H1 (cell line): ENCODE measurements at regions not wholly inside any gene's neighbourhood (a gene's known extent, or its start where the extent isn't known, plus 50 kb on each side); places are given as distances from the start of the nearest gene placed in this dataset.

Source experiments
- CTCF ChIA-PET: fragments of 300-600 bp; sonication (Branson Sonifier 250); formaldehyde crosslinking; loops from one replicate; lab custom pipeline; 2021; ENCODE audit not compliant: partially characterized antibody; lab: Charles Lee
- POLR2A ChIA-PET: fragments of 300-600 bp; sonication (Branson Sonifier 250); formaldehyde crosslinking; loops from one replicate; lab custom pipeline; 2021; ENCODE audit warnings: inconsistent platforms; ENCODE audit not compliant: partially characterized antibody; lab: Charles Lee
- DNase-seq, 2 experiments: peaks; one replicate each; pipeline versions ENCODE4 v3.0.0 to v3.0.0-alpha.2; 2010 to 2022; ENCODE audit warnings: low spot score in 2 of 2, low read depth in 1 of 2, mixed read lengths in 1 of 2
- FAIRE-seq: peaks from 2 replicates; lab custom pipeline; 2011; peaks lifted over from hg19 to GRCh38; lab: Jason Lieb, UNC
- H2AFZ ChIP-seq: 2 replicates; pipeline ENCODE4 v1.8.1; 2012; ENCODE audit warnings: low read length, inconsistent platforms
- H2AK5ac ChIP-seq: 2 replicates; pipeline ENCODE4 v1.6.1; 2013; ENCODE audit warnings: low read depth, low read length
- H2BK120ac ChIP-seq: replicated peaks from 2 replicates; pipeline ENCODE3; 2013; ENCODE audit warnings: low read depth, low read length, inconsistent platforms
- H2BK12ac ChIP-seq: 2 replicates; pipeline ENCODE4 v1.6.1; 2013; ENCODE audit warnings: low read depth, low read length
- H2BK15ac ChIP-seq: 2 replicates; pipeline ENCODE4 v1.6.1; 2013; ENCODE audit warnings: low read length
- H2BK20ac ChIP-seq: 2 replicates; pipeline ENCODE4 v1.6.1; 2013; ENCODE audit warnings: low read length
- H2BK5ac ChIP-seq: 2 replicates; pipeline ENCODE4 v1.6.1; 2013; ENCODE audit warnings: low read depth, low read length
- H3K14ac ChIP-seq: 2 replicates; pipeline ENCODE4 v1.6.1; 2013; ENCODE audit warnings: inconsistent platforms; ENCODE audit not compliant: insufficient read length
- H3K18ac ChIP-seq: 2 replicates; pipeline ENCODE4 v1.6.1; 2013; ENCODE audit warnings: low read length; ENCODE audit errors: extremely low read depth
- H3K23ac ChIP-seq: 2 replicates; pipeline ENCODE4 v1.6.1; 2013; ENCODE audit warnings: inconsistent platforms; ENCODE audit not compliant: insufficient read length
- H3K23me2 ChIP-seq: 2 replicates; pipeline ENCODE4 v1.6.1; 2013; ENCODE audit warnings: low read depth, low read length
- H3K27ac ChIP-seq: 2 replicates; pipeline ENCODE4 v1.6.1; 2011; ENCODE audit warnings: low read depth, low read length, inconsistent platforms
- H3K27me3 ChIP-seq, 4 experiments: replicated peaks in 1 of 4; 1 replicate in 1 of 4; 2 replicates in 3 of 4; pipeline versions ENCODE4 v1.6.1 to v1.8.1; 2011 to 2013; ENCODE audit warnings: low read length in 3 of 4, mild to moderate bottlenecking in 3 of 4, inconsistent platforms in 2 of 4, mixed read lengths in 2 of 4, moderate library complexity in 1 of 4; ENCODE audit not compliant: control insufficient read depth in 3 of 4, insufficient read depth in 3 of 4; ENCODE audit errors: extremely low read depth in 1 of 4
- H3K36me3 ChIP-seq, 4 experiments: 2 replicates each; pipeline versions ENCODE4 v1.6.1 to v1.8.1; 2011 to 2013; ENCODE audit warnings: mild to moderate bottlenecking in 4 of 4, low read length in 3 of 4, moderate library complexity in 2 of 4, control low read depth in 1 of 4, inconsistent platforms in 1 of 4; ENCODE audit not compliant: insufficient read depth in 4 of 4, control insufficient read depth in 2 of 4
- H3K4ac ChIP-seq: replicated peaks from 2 replicates; pipeline ENCODE3; 2013; ENCODE audit warnings: low read length, low read depth, mixed read lengths, inconsistent platforms; ENCODE audit not compliant: insufficient read length
- H3K4me1 ChIP-seq, 4 experiments: replicated peaks in 1 of 4; 1 replicate in 1 of 4; 2 replicates in 3 of 4; pipeline versions ENCODE4 v1.6.1 to v1.8.1; 2011 to 2013; ENCODE audit warnings: low read length in 3 of 4, inconsistent platforms in 2 of 4, mixed read lengths in 1 of 4; ENCODE audit not compliant: insufficient read depth in 4 of 4, control insufficient read depth in 3 of 4
- H3K4me2 ChIP-seq, 2 experiments: 2 replicates each; pipeline versions ENCODE4 v1.6.1 to v1.8.1; 2011 to 2013; ENCODE audit warnings: low read depth in 2 of 2, low read length in 2 of 2, control low read depth in 1 of 2, inconsistent platforms in 1 of 2, mild to moderate bottlenecking in 1 of 2; ENCODE audit not compliant: insufficient read depth in 1 of 2
- H3K4me3 ChIP-seq, 4 experiments: fragments of 200-600, 300-600 bp in 1 of 4; sonication (generic), shearing (Covaris generic), sonication (Bioruptor Twin) in 1 of 4; 2 replicates each; pipeline versions ENCODE4 v1.5.1 to v1.8.1; 2011 to 2016; ENCODE audit warnings: low read length in 4 of 4, low read depth in 3 of 4, control low read depth in 2 of 4, inconsistent platforms in 2 of 4, mild to moderate bottlenecking in 2 of 4, mixed read lengths in 1 of 4, moderate library complexity in 1 of 4; ENCODE audit not compliant: insufficient read depth in 2 of 4; ENCODE audit errors: extremely low read depth in 1 of 4
- H3K56ac ChIP-seq: replicated peaks from 2 replicates; pipeline ENCODE3; 2013; ENCODE audit warnings: low read depth, mild to moderate bottlenecking, mixed read lengths, low read length, inconsistent platforms; ENCODE audit not compliant: insufficient read length
- H3K79me1 ChIP-seq: 2 replicates; pipeline ENCODE4 v1.6.1; 2013; ENCODE audit warnings: low read depth, low read length, control low read depth
- H3K79me2 ChIP-seq, 2 experiments: 2 replicates each; pipeline versions ENCODE4 v1.6.1 to v1.8.1; 2012 to 2013; ENCODE audit warnings: low read length in 2 of 2, mild to moderate bottlenecking in 2 of 2, inconsistent platforms in 1 of 2; ENCODE audit not compliant: insufficient read depth in 2 of 2, control insufficient read depth in 1 of 2
- H3K9ac ChIP-seq, 4 experiments: replicated peaks in 1 of 4; 1 replicate in 1 of 4; 2 replicates in 3 of 4; pipeline versions ENCODE4 v1.6.1 to v1.8.1; 2011 to 2013; ENCODE audit warnings: low read depth in 3 of 4, low read length in 3 of 4, control low read depth in 2 of 4, mild to moderate bottlenecking in 2 of 4, moderate library complexity in 2 of 4, inconsistent platforms in 1 of 4; ENCODE audit errors: extremely low read depth in 1 of 4
- H3K9me3 ChIP-seq, 2 experiments: 2 replicates each; pipeline versions ENCODE4 v1.6.1 to v1.8.1; 2012 to 2013; ENCODE audit warnings: mild to moderate bottlenecking in 2 of 2, moderate library complexity in 2 of 2, control low read depth in 1 of 2, inconsistent platforms in 1 of 2, low read depth in 1 of 2, low read length in 1 of 2, mixed read lengths in 1 of 2; ENCODE audit not compliant: insufficient read depth in 2 of 2
- H4K20me1 ChIP-seq, 2 experiments: replicated peaks in 1 of 2; 2 replicates each; pipeline versions ENCODE3 to v1.8.1; 2011 to 2013; ENCODE audit warnings: inconsistent platforms in 2 of 2, low read length in 2 of 2, mild to moderate bottlenecking in 1 of 2; ENCODE audit not compliant: insufficient read depth in 2 of 2, control insufficient read depth in 1 of 2
- H4K5ac ChIP-seq: 2 replicates; pipeline ENCODE4 v1.6.1; 2013; ENCODE audit warnings: low read length, low read depth, mixed read lengths, inconsistent platforms; ENCODE audit not compliant: insufficient read length
- H4K8ac ChIP-seq: 2 replicates; pipeline ENCODE4 v1.8.0; 2013; ENCODE audit warnings: mild to moderate bottlenecking, moderate library complexity, low read length, inconsistent platforms; ENCODE audit not compliant: insufficient read depth; ENCODE audit errors: extremely low read depth
- H4K91ac ChIP-seq: replicated peaks from 2 replicates; pipeline ENCODE3; 2013; ENCODE audit warnings: low read length, mixed read lengths, inconsistent platforms; ENCODE audit not compliant: insufficient read length
- BCL11A ChIP-seq, 2 experiments: IDR thresholded peaks; one replicate each; pipeline ENCODE4 v1.6.1; 2011; ENCODE audit warnings: low read depth in 2 of 2, low read length in 2 of 2, mild to moderate bottlenecking in 2 of 2
- BRCA1 ChIP-seq: IDR thresholded peaks from 2 replicates; pipeline ENCODE4 v1.6.1; 2012; ENCODE audit warnings: low read depth, low read length, improper control_type of control experiment
- CREB1 ChIP-seq: IDR thresholded peaks from 2 replicates; pipeline ENCODE4 v1.6.1; 2012; ENCODE audit warnings: inconsistent platforms
- E2F6 ChIP-seq: IDR thresholded peaks from 2 replicates; pipeline ENCODE4 v1.6.1; 2012; ENCODE audit warnings: inconsistent platforms
- EGR1 ChIP-seq: IDR thresholded peaks from 2 replicates; pipeline ENCODE4 v1.6.1; 2011; ENCODE audit warnings: low read depth, low read length, borderline replicate concordance
- GABPA ChIP-seq: IDR thresholded peaks from 2 replicates; pipeline ENCODE4 v1.6.1; 2011; ENCODE audit warnings: mild to moderate bottlenecking, low read length, moderate library complexity, borderline replicate concordance; ENCODE audit not compliant: insufficient read depth
- JUND ChIP-seq: IDR thresholded peaks from 2 replicates; pipeline ENCODE4 v1.6.1; 2011; ENCODE audit warnings: mild to moderate bottlenecking, improper control_type of control experiment, low read length
- KDM1A ChIP-seq: fragments of 200-600, 300-600 bp; sonication (generic); IDR thresholded peaks from 2 replicates; pipeline ENCODE4 v1.7.1; 2016; ENCODE audit warnings: mild to moderate bottlenecking, low read length, borderline replicate concordance
- NRF1 ChIP-seq: IDR thresholded peaks from 2 replicates; pipeline ENCODE4 v1.6.1; 2011; ENCODE audit warnings: mild to moderate bottlenecking, low read depth, low read length, improper control_type of control experiment
- SIRT6 ChIP-seq: IDR thresholded peaks from one replicate; pipeline ENCODE4 v1.7.1; 2012; ENCODE audit warnings: low read length, inconsistent platforms
- SUZ12 ChIP-seq: fragments of 200-600 bp; sonication (generic); IDR thresholded peaks from 2 replicates; pipeline ENCODE4 v1.6.1; 2012; ENCODE audit warnings: mild to moderate bottlenecking, inconsistent platforms, low read length, moderate library complexity, mixed read lengths
- TAF1 ChIP-seq: IDR thresholded peaks from 2 replicates; pipeline ENCODE4 v1.6.1; 2011; ENCODE audit warnings: mild to moderate bottlenecking, low read depth, low read length
- TBP ChIP-seq: IDR thresholded peaks from 2 replicates; pipeline ENCODE4 v1.6.1; 2011; ENCODE audit warnings: low read depth, low read length, improper control_type of control experiment
- WGBS, 2 experiments: shearing (Covaris generic) in 1 of 2; methylation state at CpG; one replicate each; pipeline versions ENCODE4 v1.1.6 to v1.1.7; 2013 to 2015; ENCODE audit warnings: low lambda C conversion rate in 2 of 2, mixed read lengths in 2 of 2, inconsistent platforms in 1 of 2, low coverage in 1 of 2, missing lambda C conversion rate in 1 of 2; ENCODE audit not compliant: insufficient replicate concordance in 2 of 2, insufficient coverage in 1 of 2, insufficient read length in 1 of 2; ENCODE audit errors: extremely low coverage in 1 of 2, missing lambda C conversion rate in 1 of 2; 5-methylcytosine and 5-hydroxymethylcytosine counted together

DNA sequence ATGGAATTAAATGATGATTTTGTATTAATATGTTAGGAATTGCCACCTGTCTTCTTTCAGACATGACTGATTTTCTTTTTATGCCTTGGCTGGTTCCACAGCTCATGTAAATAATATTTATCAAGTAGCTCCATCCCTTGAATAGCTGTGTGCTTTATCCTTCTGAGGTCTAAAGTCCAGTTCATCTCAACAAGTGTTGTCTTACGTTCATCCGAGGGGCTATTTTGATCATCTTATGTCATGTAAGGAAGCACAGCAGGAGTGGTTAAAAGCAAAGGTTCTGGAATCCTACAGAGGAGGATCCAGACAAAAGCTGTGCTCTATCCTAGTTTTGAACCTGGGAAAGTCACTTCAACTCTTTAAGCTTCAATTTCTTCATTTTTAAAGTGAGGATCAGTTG, 123.7 kb upstream of the ATP2B1 start:
- H3K4me2 ChIP-seq: no peak overlapping the region
- H2BK5ac ChIP-seq: no peak overlapping the region
- TF ChIP-seq TBP (no peak), EGR1 (no peak), CREB1 (no peak), KDM1A (no peak), JUND (no peak), BCL11A (IDR thresholded peaks at IDR 0.05; ENCODE audit: low read depth in 2 of 2, low read length in 2 of 2) (no peak), GABPA (no peak), E2F6 (no peak), SUZ12 (no peak), TAF1 (no peak), SIRT6 (no peak), NRF1 (no peak), BRCA1 (no peak)
- no peak overlapping the region for H3K18ac ChIP-seq
- H2BK15ac ChIP-seq: no peak overlapping the region
- H2BK20ac ChIP-seq: no peak overlapping the region
- no peak overlapping the region for H3K27ac ChIP-seq
- no peaks in the 10 kb centered on the region for H3K23me2 ChIP-seq
- H3K56ac ChIP-seq: no peak overlapping the region
- H3K4me1 ChIP-seq: peaks cover 0 to 2% (median 0%) of the 10 kb centered on the region in 4 experiments; a peak in 1 of 7 replicates
- H2AK5ac ChIP-seq: no peak overlapping the region
- no peak overlapping the region for H3K4me3 ChIP-seq
- H2BK12ac ChIP-seq: no peak overlapping the region
- H3K4ac ChIP-seq: no peak overlapping the region
- no peak overlapping the region for H3K9ac ChIP-seq
- H3K79me2 ChIP-seq: no peaks in the 10 kb centered on the region
- POLR2A ChIA-PET: no interaction called here
- WGBS, 2 experiments: 80% methylated on average over 2 of the region's 2 CpGs; no CpG with 5 or more reads in 1 of the 2 experiments
- H2AFZ ChIP-seq: no peak overlapping the region
- CTCF ChIA-PET: interaction anchor here (0.8 kb wide), 2 partner anchors 14 to 308 kb away, joined by 3 read pairs; no protein-coding TSS in a partner anchor
- no peak overlapping the region for H3K14ac ChIP-seq
- H4K20me1 ChIP-seq: no peaks in the 10 kb centered on the region
- no peak for FAIRE-seq
- H4K5ac ChIP-seq: no peak overlapping the region
- no peak overlapping the region for H4K8ac ChIP-seq
- H4K91ac ChIP-seq: no peak overlapping the region
- H3K27me3 ChIP-seq: no peaks in the 10 kb centered on the region
- DNase-seq: no peak
- no peaks in the 10 kb centered on the region for H3K79me1 ChIP-seq
- H3K9me3 ChIP-seq: no peaks in the 10 kb centered on the region
- H3K23ac ChIP-seq: no peak overlapping the region
- no peak overlapping the region for H2BK120ac ChIP-seq
- H3K36me3 ChIP-seq: no peaks in the 10 kb centered on the region
